Small intestine (tissue), 7 donors: ENCODE measurements at regions not wholly inside any gene's neighbourhood (a gene's known extent, or its start where the extent isn't known, plus 50 kb on each side); places are given as distances from the start of the nearest gene placed in this dataset.
"Not testable (repeated sequence)": the region's sequence is repeated elsewhere in the genome, so short reads cannot be mapped to it uniquely, and the experiment has no call there.

Experiments
- DNase-seq, 2 donors: peaks; one replicate each; pipeline versions ENCODE4 v3.0.0 to v3.0.0-alpha.2; 2013
- FAIRE-seq: peaks from 2 replicates; lab custom pipeline; 2012; peaks lifted over from hg19 to GRCh38; lab: Jason Lieb, UNC
- H3K27ac ChIP-seq, 3 donors: one replicate each; pipeline ENCODE4 v1.5.1; 2013; ENCODE audit warnings: low read length in 2 of 3, mild to moderate bottlenecking in 2 of 3, control low read depth in 1 of 3, inconsistent platforms in 1 of 3, low read depth in 1 of 3, moderate library complexity in 1 of 3
- H3K27me3 ChIP-seq, 3 donors: one replicate each; pipeline ENCODE4 v1.6.1; 2013; ENCODE audit warnings: low read length in 3 of 3, inconsistent platforms in 1 of 3; ENCODE audit not compliant: control insufficient read depth in 3 of 3, insufficient read depth in 3 of 3
- H3K36me3 ChIP-seq, 3 donors: one replicate each; pipeline ENCODE4 v1.6.1; 2013; ENCODE audit warnings: low read length in 3 of 3, inconsistent platforms in 1 of 3, low read depth in 1 of 3, mild to moderate bottlenecking in 1 of 3, moderate library complexity in 1 of 3; ENCODE audit not compliant: control insufficient read depth in 3 of 3, insufficient read depth in 2 of 3
- H3K4me1 ChIP-seq, 3 donors: one replicate each; pipeline ENCODE4 v1.6.1; 2013; ENCODE audit warnings: low read length in 2 of 3, inconsistent platforms in 1 of 3, low read depth in 1 of 3, mild to moderate bottlenecking in 1 of 3, moderate library complexity in 1 of 3; ENCODE audit not compliant: control insufficient read depth in 3 of 3, insufficient read depth in 2 of 3
- H3K4me3 ChIP-seq, 3 donors: one replicate each; pipeline ENCODE4 v1.5.1; 2013; ENCODE audit warnings: low read length in 3 of 3, control low read depth in 1 of 3, inconsistent platforms in 1 of 3, low read depth in 1 of 3, mild to moderate bottlenecking in 1 of 3, moderate library complexity in 1 of 3
- H3K9me3 ChIP-seq, 2 donors: one replicate each; pipeline ENCODE4 v1.6.1; 2013; ENCODE audit warnings: low read depth in 1 of 2, low read length in 1 of 2; ENCODE audit not compliant: control insufficient read depth in 2 of 2, insufficient read depth in 1 of 2
- WGBS, 3 donors: extraction: QIAGEN DNeasy Blood & Tissue Kit; methylation state at CpG; one replicate each; pipeline ENCODE4 v1.1.7; 2013; 5-methylcytosine and 5-hydroxymethylcytosine counted together
- donor health status: healthy with polysubstance abuse.
- donor health status: control.
- donor health status: control.
- donor health status: Bipolar disorder and iron deficiency.
- donor health status: healthy.

DNA sequence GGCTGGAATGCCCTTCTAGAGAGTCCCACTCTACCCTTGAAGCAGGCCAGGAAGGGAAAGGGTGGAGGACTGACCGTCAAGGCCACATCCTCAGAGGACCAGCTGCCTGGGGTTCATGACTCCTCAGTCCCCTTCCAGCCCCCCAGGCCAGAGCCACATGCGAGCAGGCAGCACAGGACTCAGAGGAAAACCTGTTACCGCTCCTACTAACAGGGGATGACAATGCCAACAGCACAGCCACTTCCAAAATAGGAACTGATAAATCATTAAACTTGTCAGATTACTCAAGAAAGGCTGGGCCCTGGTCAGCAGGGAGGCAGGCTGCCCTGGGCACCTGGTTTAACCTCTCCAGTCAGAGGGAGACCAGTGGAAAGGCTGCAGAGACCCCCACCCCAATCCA is 206.2 kb upstream of the SDK2 start:
- Histone ChIP-seq H3K27ac (no peak overlapping the region), H3K9me3 (peaks cover 0 to 9% of the 10 kb centered on the region in 2 donors), H3K36me3 (no peaks in the 10 kb centered on the region), H3K4me1 (no peaks in the 10 kb centered on the region), H3K27me3 (peaks cover 0 to 3% (median 0%) of the 10 kb centered on the region in 3 donors), H3K4me3 (no peak overlapping the region)
- DNase-seq (no peak), FAIRE-seq (no peak)
- 60 to 66% (median 64%) methylated on average over 3 of the region's 3 CpGs for WGBS, 3 donors

DNA sequence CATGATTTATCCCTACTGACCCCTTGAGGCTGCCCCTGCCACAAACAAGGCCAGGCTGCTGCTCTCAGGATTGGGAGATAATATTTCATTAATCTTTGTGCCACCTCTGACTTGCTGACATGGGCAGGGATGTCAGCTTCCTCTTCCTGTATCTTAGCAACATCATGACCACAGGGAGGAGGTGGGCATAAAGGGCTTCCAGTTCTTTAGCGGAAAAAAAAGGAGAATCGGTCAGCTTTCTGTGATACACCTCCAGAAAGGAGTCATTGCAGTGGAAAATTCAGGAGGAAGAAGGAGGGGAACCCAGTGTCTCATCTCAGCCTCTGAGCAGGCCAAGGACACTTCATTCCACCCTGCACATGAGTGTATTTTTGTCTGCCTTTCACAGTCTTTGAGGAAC is 206.8 kb upstream of the SDK2 start:
- Histone ChIP-seq H3K4me1 (no peaks in the 10 kb centered on the region), H3K4me3 (no peak overlapping the region), H3K9me3 (peaks cover 0 to 12% of the 10 kb centered on the region in 2 donors), H3K36me3 (no peaks in the 10 kb centered on the region), H3K27ac (no peak overlapping the region), H3K27me3 (peaks cover 0 to 3% (median 0%) of the 10 kb centered on the region in 3 donors)
- FAIRE-seq (no peak), DNase-seq (no peak)
- WGBS, 3 donors, result 70 to 83% (median 73%) methylated on average over 2 of the region's 2 CpGs

DNA sequence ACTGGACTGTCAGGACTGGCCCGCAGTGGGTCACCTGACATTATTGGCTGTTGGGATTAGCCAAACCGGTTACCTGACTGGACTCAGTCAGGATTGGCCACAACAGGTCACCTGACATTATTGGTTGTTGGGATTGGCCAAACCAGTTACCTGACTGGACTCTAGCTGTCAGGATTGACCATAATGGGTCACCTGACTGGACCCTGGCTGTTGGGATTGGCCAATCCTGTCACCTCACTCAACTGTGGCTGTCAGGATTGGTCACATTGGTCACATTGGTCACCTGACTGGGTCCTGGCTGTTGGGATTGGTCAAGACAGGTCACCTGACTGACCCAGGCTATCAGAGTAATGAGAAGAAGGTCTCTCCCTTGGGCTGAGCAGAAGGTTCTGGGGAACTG is 207.7 kb upstream of the SDK2 start:
- H3K4me3 ChIP-seq, result no peak overlapping the region
- H3K4me1 ChIP-seq, result no peaks in the 10 kb centered on the region
- DNase-seq, result no peak
- peaks cover 0 to 12% of the 10 kb centered on the region in 2 donors for H3K9me3 ChIP-seq
- FAIRE-seq, result no peak
- H3K36me3 ChIP-seq, result no peaks in the 10 kb centered on the region
- peaks cover 0 to 3% (median 0%) of the 10 kb centered on the region in 3 donors for H3K27me3 ChIP-seq
- H3K27ac ChIP-seq, result no peak overlapping the region
- WGBS, 3 donors, result 91 to 96% (median 92%) methylated on average over 2 of the region's 2 CpGs

DNA sequence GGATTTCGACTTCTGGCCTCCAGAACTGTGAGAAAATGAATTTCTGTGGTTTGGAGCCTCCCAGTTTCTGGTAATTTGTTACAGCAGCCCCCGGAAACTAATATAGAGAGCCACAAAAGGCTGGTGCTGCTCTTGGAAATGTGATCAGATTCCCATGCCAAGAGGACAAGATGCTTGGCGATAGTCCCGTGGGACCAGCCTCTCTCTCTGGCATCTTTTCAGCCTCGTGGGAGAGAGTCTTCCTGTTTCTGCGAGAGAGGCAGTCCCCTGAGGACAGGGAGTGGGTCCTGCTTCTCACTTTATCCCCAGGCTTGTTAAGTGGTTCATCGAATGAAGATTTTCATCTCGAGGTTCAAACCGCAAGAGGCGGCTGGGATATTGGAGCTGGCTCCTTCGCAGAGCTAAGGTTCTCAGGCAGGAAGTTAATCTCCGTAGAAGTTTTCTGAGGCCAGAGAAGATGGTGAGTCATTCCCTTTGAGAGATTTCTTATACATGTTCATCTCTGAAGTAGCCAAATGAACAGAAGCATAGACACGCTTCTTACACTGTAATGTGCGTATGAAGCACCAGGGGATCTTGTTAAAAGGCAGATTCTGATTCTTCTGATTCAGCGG is 211.6 kb upstream of the SDK2 start:
- DNase-seq (no peak), FAIRE-seq (no peak)
- H3K27ac ChIP-seq, result no peak overlapping the region
- peaks cover 0 to 3% (median 0%) of the 10 kb centered on the region in 3 donors for H3K27me3 ChIP-seq
- WGBS, 3 donors, result 80 to 83% (median 82%) methylated on average over 15 of the region's 15 CpGs
- no peaks in the 10 kb centered on the region for H3K4me1 ChIP-seq
- no peak overlapping the region for H3K4me3 ChIP-seq
- H3K9me3 ChIP-seq, result peaks cover 0 to 12% of the 10 kb centered on the region in 2 donors
- H3K36me3 ChIP-seq, result no peaks in the 10 kb centered on the region

DNA sequence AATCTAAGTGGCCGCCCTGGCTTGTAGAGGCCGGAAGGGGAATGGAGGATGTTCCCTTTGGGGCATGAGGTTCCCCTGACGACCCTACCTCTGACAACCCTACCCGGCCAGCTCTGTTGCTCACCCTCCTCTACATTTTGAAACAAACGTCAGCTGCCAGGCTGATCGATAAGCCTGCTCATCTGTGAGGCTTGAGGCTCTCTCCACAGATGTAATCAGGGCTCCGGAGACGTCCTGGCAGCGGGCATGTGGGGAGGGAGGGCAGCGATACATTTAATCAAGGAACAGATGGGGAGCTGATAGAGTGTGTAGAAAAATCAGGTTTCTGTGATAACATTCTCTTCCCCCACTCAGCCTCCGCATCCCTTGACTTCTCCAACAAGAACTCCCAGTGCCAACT is 212.3 kb upstream of the SDK2 start:
- DNase-seq (no peak), FAIRE-seq (no peak)
- no peak overlapping the region for H3K27ac ChIP-seq
- H3K4me3 ChIP-seq, result no peak overlapping the region
- 73 to 74% (median 73%) methylated on average over 11 of the region's 11 CpGs for WGBS, 3 donors
- no peaks in the 10 kb centered on the region for H3K36me3 ChIP-seq
- peaks cover 0 to 3% (median 0%) of the 10 kb centered on the region in 3 donors for H3K27me3 ChIP-seq
- H3K4me1 ChIP-seq, result no peaks in the 10 kb centered on the region
- peaks cover 0 to 11% of the 10 kb centered on the region in 2 donors for H3K9me3 ChIP-seq

DNA sequence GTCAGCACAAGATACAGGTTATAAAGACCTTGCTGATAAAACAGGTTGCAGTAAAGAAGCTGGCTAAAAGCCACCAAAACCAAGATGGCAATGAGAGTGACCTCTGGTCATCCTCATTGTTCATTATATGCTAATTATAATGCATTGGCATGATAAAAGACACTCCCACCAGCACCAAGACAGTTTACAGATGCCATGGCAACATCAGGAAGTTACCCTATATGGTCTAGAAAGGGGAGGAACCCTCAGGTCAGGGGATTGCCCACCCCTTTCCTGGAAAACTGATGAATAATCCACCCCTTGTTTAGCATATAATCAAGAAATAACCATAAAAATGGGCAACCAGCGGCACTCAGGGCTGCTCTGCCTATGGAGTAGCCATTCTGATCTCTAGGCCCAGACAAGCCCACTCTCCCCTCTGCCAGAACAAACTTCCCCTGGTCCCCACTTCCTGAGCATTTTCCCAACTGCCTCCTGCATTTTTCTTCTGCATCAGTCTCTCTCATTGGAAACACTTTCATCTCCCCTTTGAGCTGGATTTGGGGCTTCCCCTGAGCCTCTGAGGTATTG is 215.3 kb upstream of the SDK2 start:
- H3K27me3 ChIP-seq, H3K4me3 ChIP-seq, FAIRE-seq, DNase-seq, H3K4me1 ChIP-seq, H3K36me3 ChIP-seq, H3K9me3 ChIP-seq, H3K27ac ChIP-seq: not testable (repeated sequence)
- 68 to 88% (median 86%) methylated on average over 1 of the region's 1 CpG for WGBS, 3 donors

DNA sequence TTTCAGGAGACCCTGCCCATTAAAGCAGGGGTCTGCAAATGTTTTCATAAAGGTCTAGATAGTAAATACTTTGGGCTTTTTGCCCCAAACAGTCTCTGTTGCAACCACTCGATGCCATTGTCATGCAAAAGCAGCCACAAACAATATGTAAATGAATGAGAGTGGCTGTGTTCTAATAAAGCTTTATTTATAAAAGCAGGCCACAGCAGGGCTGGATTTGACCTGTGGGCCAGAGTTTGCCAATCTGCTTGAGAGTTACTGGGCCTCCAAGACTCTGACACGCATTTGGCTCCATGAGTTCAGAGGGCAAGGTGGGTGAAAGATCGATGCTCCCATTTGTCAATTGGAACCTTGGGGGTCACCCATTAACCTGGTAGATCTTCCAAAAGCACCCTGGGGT is 217.3 kb upstream of the SDK2 start:
- Histone ChIP-seq H3K36me3 (no peaks in the 10 kb centered on the region), H3K27me3 (no peaks in the 10 kb centered on the region), H3K4me3 (no peak overlapping the region), H3K27ac (no peak overlapping the region), H3K9me3 (no peaks in the 10 kb centered on the region), H3K4me1 (no peaks in the 10 kb centered on the region)
- DNase-seq (no peak), FAIRE-seq (no peak)
- WGBS, 3 donors, result 87 to 93% (median 92%) methylated on average over 3 of the region's 3 CpGs

DNA sequence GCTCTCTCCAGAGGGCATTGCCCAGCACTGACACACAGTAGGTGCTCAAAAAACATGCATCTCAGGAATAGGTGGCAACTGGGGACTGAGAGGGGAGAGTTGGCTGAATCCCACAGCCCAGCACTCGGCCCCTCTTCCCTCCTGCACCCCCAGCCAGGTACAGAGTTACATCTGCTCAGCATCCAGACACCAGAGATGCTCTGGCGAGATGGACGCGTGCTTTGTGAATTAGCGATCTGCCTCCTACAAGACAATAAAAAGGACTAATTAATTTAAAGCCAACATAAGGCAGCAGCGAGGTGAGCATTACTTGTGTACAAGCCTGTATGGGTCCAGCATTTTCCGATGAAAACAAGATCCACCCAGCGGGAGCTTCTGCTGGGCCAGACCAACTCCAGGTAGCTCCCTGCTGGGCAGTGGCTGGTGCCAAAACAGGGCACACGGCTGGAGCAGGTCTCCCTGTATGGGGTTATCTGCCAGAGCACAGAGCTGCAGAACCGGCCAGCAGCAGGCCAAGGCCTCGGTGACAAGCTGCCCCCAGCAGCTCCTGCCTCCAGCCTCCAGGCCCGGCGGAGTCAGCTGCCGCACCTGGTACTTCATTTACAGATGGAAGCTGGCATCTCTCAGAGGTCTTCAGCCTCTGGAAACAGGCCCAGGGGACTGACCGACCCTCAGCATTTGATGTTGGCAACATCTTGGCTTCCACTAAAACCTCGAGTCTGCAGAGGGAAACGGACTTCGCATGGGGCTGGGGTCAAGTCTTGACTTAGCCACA is 219.7 kb upstream of the SDK2 start:
- 80 to 86% (median 80%) methylated on average over 18 of the region's 18 CpGs for WGBS, 3 donors
- H3K27me3 ChIP-seq, result no peaks in the 10 kb centered on the region
- H3K27ac ChIP-seq, result no peak overlapping the region
- H3K4me1 ChIP-seq, result no peaks in the 10 kb centered on the region
- no peaks in the 10 kb centered on the region for H3K9me3 ChIP-seq
- no peaks in the 10 kb centered on the region for H3K36me3 ChIP-seq
- H3K4me3 ChIP-seq, result no peak overlapping the region
- FAIRE-seq (no peak), DNase-seq (no peak)
